Endothelial cell of umbilical vein (primary cell): ENCODE measurements at regions not wholly inside any gene's neighbourhood (a gene's known extent, or its start where the extent isn't known, plus 50 kb on each side); places are given as distances from the start of the nearest gene placed in this dataset.

Source experiments
- BruUV-seq: library from RNA; stranded (reverse); fragments of 400-500 nt; replicated peaks from 2 replicates; lab custom pipeline; 2021; lab: Mats Ljungman, UMichigan
- CTCF ChIA-PET: fragments of 300-600, 350-600 bp; sonication (Branson Sonifier 250); formaldehyde crosslinking; loops from one replicate; lab custom pipeline; 2021; ENCODE audit warnings: antibody characterized with exemption, inconsistent platforms; lab: Charles Lee
- POLR2A ChIA-PET: fragments of 300-600, 350-600 bp; sonication (Branson Sonifier 250); formaldehyde crosslinking; loops from one replicate; lab custom pipeline; 2021; ENCODE audit warnings: antibody characterized with exemption, inconsistent platforms; lab: Charles Lee
- DNase-seq: peaks from one replicate; pipeline ENCODE4 v3.0.0-alpha.2; 2011; ENCODE audit warnings: low read depth, low spot score
- FAIRE-seq: peaks from 2 replicates; lab custom pipeline; 2011; peaks lifted over from hg19 to GRCh38; lab: Jason Lieb, UNC
- H2AFZ ChIP-seq: 2 replicates; pipeline ENCODE4 v1.6.0; 2012; ENCODE audit warnings: low read depth, low read length, control low read depth, inconsistent platforms
- H3K27ac ChIP-seq: 2 replicates; pipeline ENCODE4 v1.5.1; 2011; ENCODE audit warnings: low read depth, mild to moderate bottlenecking, control low read depth, low read length, moderate library complexity; ENCODE audit not compliant: insufficient read depth
- H3K27me3 ChIP-seq, 2 experiments: 2 replicates each; pipeline versions ENCODE4 v1.6.0 to v1.6.1; 2011; ENCODE audit warnings: low read length in 2 of 2, mixed read lengths in 1 of 2; ENCODE audit not compliant: control insufficient read depth in 2 of 2, insufficient read depth in 2 of 2
- H3K36me3 ChIP-seq, 2 experiments: 2 replicates in 1 of 2; 3 replicates in 1 of 2; pipeline ENCODE4 v1.5.1; 2011; ENCODE audit warnings: low read length in 2 of 2, mild to moderate bottlenecking in 1 of 2, moderate library complexity in 1 of 2; ENCODE audit not compliant: control insufficient read depth in 2 of 2, insufficient read depth in 2 of 2; ENCODE audit errors: extremely low read depth in 1 of 2
- H3K4me1 ChIP-seq: 3 replicates; pipeline ENCODE4 v1.5.1; 2011; ENCODE audit warnings: mild to moderate bottlenecking, low read length; ENCODE audit not compliant: control insufficient read depth, insufficient read depth; ENCODE audit errors: extremely low read depth
- H3K4me2 ChIP-seq: 2 replicates; pipeline ENCODE4 v1.6.1; 2011; ENCODE audit warnings: low read length, control low read depth, mixed read lengths; ENCODE audit not compliant: insufficient read depth
- H3K4me3 ChIP-seq, 3 experiments: fragments of 200-600 bp in 1 of 3; sonication (generic), shearing (Covaris generic) in 1 of 3; replicated peaks in 1 of 3; 2 replicates each; pipeline ENCODE4 v1.5.1; 2011 to 2016; ENCODE audit warnings: control low read depth in 3 of 3, low read length in 3 of 3, mild to moderate bottlenecking in 2 of 3, inconsistent platforms in 1 of 3, low read depth in 1 of 3, moderate library complexity in 1 of 3; ENCODE audit not compliant: insufficient read depth in 1 of 3
- H3K79me2 ChIP-seq: 2 replicates; pipeline ENCODE4 v1.6.0; 2012; ENCODE audit warnings: low read length, inconsistent platforms; ENCODE audit not compliant: control insufficient read depth, insufficient read depth
- H3K9ac ChIP-seq: replicated peaks from 2 replicates; pipeline ENCODE3; 2011; ENCODE audit warnings: low read length, control low read depth; ENCODE audit not compliant: insufficient read depth; ENCODE audit errors: extremely low read depth
- H3K9me1 ChIP-seq: replicated peaks from 3 replicates; pipeline ENCODE4 v1.6.0; 2011; ENCODE audit warnings: mild to moderate bottlenecking, low read length; ENCODE audit not compliant: control insufficient read depth, insufficient read depth; ENCODE audit errors: extremely low read depth
- H3K9me3 ChIP-seq: replicated peaks from 2 replicates; pipeline ENCODE4 v1.5.1; 2012; ENCODE audit warnings: low read length, inconsistent platforms; ENCODE audit not compliant: control insufficient read depth, insufficient read depth
- H4K20me1 ChIP-seq: replicated peaks from 2 replicates; pipeline ENCODE3; 2011; ENCODE audit warnings: mild to moderate bottlenecking, low read length; ENCODE audit not compliant: control insufficient read depth, insufficient read depth; ENCODE audit errors: extremely low read depth
- CTCF ChIP-seq, 2 donors: IDR thresholded peaks; 1 replicate in 1 of 2; 2 replicates in 1 of 2; pipeline ENCODE4 v1.5.1; 2011; ENCODE audit warnings: low read length in 2 of 2, mild to moderate bottlenecking in 2 of 2, moderate library complexity in 2 of 2, control low read depth in 1 of 2, inconsistent platforms in 1 of 2, low read depth in 1 of 2; ENCODE audit not compliant: insufficient read depth in 1 of 2; ENCODE audit errors: extremely low read depth in 1 of 2
- EZH2 ChIP-seq: IDR thresholded peaks from 2 replicates; pipeline ENCODE4 v1.6.1; 2012; ENCODE audit warnings: borderline replicate concordance, low read depth, mild to moderate bottlenecking, moderate library complexity, low read length, inconsistent platforms; ENCODE audit not compliant: severe bottlenecking
- FOS ChIP-seq: IDR thresholded peaks from 2 replicates; pipeline ENCODE4 v1.6.1; 2011; ENCODE audit warnings: mild to moderate bottlenecking, low read length, moderate library complexity, borderline replicate concordance; ENCODE audit not compliant: insufficient read depth
- GATA2 ChIP-seq: IDR thresholded peaks from 2 replicates; pipeline ENCODE4 v1.7.0; 2011; ENCODE audit warnings: low read depth, mild to moderate bottlenecking, moderate library complexity, mixed read lengths, low read length; ENCODE audit not compliant: insufficient read length, insufficient read depth
- JUN ChIP-seq: IDR thresholded peaks from 2 replicates; pipeline ENCODE4 v1.6.1; 2011; ENCODE audit warnings: borderline replicate concordance, low read depth; ENCODE audit not compliant: insufficient read length, insufficient read depth
- MYC ChIP-seq: IDR thresholded peaks from one replicate; pipeline ENCODE4 v1.6.1; 2011; ENCODE audit warnings: mild to moderate bottlenecking, low read depth, low read length
- POLR2A ChIP-seq: IDR thresholded peaks from 2 replicates; pipeline ENCODE4 v1.6.1; 2012; ENCODE audit warnings: low read depth, mild to moderate bottlenecking, control low read depth, low read length
- POLR2AphosphoS5 ChIP-seq: IDR thresholded peaks from 2 replicates; pipeline ENCODE4 v1.6.1; 2012; ENCODE audit warnings: low read depth, mild to moderate bottlenecking, control low read depth, low read length, moderate library complexity; ENCODE audit not compliant: insufficient read depth
- dilution Hi-C: fragments of 300-500 bp; cut with MboI; formaldehyde crosslinking; loops from one replicate; pipeline ENCODE4 v1.15.0; 2019; ENCODE audit warnings: low sequenced_read_pairs; ENCODE audit not compliant: extremely low pct_ligation_motif_present
- intact Hi-C: fragments of 100-400 bp; cut with micrococcal nuclease; formaldehyde crosslinking; loops from one replicate; pipeline ENCODE4 v1.10.0; 2022
- TF ChIP-seq, protein P1 (sequence below): IDR thresholded peaks from 2 replicates; pipeline ENCODE4 v1.6.1; 2011; ENCODE audit not compliant: insufficient read depth, insufficient read length

DNA sequence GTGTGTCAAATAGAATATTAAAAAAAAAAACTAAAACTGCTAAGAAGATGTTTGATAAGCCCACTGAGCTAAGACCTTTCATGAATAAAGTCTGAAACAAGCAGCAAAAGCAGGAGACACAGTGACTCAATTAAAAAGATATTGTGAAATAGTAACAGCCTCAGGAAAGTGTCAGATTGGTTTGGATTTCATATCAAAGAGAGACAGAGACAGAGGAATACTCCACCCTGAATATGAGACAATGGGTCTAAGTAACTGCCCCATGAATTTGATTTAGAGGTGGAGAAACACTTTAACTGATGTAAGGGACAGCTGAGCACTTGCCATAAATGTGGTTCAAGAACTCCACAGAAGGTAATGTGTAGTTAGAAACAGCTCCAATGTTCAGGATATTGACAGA, 277.9 kb upstream of the FOXG1 start:
- Histone ChIP-seq H3K4me3 (no peak overlapping the region), H3K27me3 (no peaks in the 10 kb centered on the region), H3K27ac (no peak overlapping the region), H3K9ac (no peak overlapping the region), H4K20me1 (no peaks in the 10 kb centered on the region), H3K9me3 (no peaks in the 10 kb centered on the region), H3K79me2 (no peaks in the 10 kb centered on the region), H3K9me1 (no peaks in the 10 kb centered on the region), H3K4me2 (no peak overlapping the region), H2AFZ (no peak overlapping the region), H3K4me1 (no peaks in the 10 kb centered on the region), H3K36me3 (no peaks in the 10 kb centered on the region)
- TF ChIP-seq CTCF (IDR thresholded peaks at IDR 0.05; ENCODE audit: extremely low read depth in 1 of 2, insufficient read depth in 1 of 2, low read depth in 1 of 2, low read length in 2 of 2) (no peak), POLR2AphosphoS5 (no peak), POLR2A (no peak), MYC (no peak), FOS (no peak), JUN (no peak), GATA2 (no peak), EZH2 (no peak)
- DNase-seq = no peak
- dilution Hi-C loops = no loop called here
- intact Hi-C loops = no loop called here
- no peak for FAIRE-seq
- CTCF ChIA-PET = no interaction called here
- POLR2A ChIA-PET = no interaction called here
- no TSS peak for BruUV-seq

DNA sequence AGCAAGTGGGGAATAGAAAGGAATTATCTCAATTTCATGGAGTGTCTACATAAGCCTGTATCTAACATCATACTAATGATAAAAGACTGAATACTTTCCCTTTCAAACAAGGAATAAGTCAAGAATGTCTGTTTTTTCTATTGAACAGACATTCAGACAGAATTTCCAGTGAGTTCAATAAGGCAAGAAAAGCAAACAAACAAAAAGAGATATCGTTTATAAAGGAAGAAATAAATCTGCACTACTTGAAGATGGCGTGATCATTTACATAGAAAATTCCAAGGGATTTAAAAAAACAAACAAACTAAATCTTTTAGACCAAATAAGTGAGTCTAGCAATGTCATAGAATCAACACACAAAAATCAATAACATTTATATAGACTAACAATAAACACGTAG, 273.1 kb upstream of the FOXG1 start:
- no peaks in the 10 kb centered on the region for H3K9me1 ChIP-seq
- H3K27ac ChIP-seq = no peak overlapping the region
- no peak overlapping the region for H3K4me3 ChIP-seq
- intact Hi-C loops (no loop called here), dilution Hi-C loops (no loop called here)
- H3K4me1 ChIP-seq = no peaks in the 10 kb centered on the region
- CTCF ChIA-PET = no interaction called here
- H4K20me1 ChIP-seq = no peaks in the 10 kb centered on the region
- no peaks in the 10 kb centered on the region for H3K36me3 ChIP-seq
- H2AFZ ChIP-seq = no peak overlapping the region
- H3K79me2 ChIP-seq = no peaks in the 10 kb centered on the region
- no peak for TF ChIP-seq CTCF (IDR thresholded peaks at IDR 0.05; ENCODE audit: extremely low read depth in 1 of 2, insufficient read depth in 1 of 2, low read depth in 1 of 2, low read length in 2 of 2)
- TF ChIP-seq EZH2 = no peak
- TF ChIP-seq POLR2AphosphoS5 = no peak
- TF ChIP-seq GATA2 = no peak
- no peak for TF ChIP-seq JUN
- TF ChIP-seq MYC = no peak
- TF ChIP-seq, protein P1, sequence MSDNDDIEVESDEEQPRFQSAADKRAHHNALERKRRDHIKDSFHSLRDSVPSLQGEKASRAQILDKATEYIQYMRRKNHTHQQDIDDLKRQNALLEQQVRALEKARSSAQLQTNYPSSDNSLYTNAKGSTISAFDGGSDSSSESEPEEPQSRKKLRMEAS = no peak
- TF ChIP-seq POLR2A = no peak
- no peak for TF ChIP-seq FOS
- no peak overlapping the region for H3K9ac ChIP-seq
- DNase-seq (no peak), FAIRE-seq (no peak)
- BruUV-seq = no TSS peak
- no peaks in the 10 kb centered on the region for H3K27me3 ChIP-seq
- no peak overlapping the region for H3K4me2 ChIP-seq
- POLR2A ChIA-PET = no interaction called here
- no peaks in the 10 kb centered on the region for H3K9me3 ChIP-seq
